HepG2 (cell line): ENCODE measurements at regions not wholly inside any gene's neighbourhood (a gene's known extent, or its start where the extent isn't known, plus 50 kb on each side); places are given as distances from the start of the nearest gene placed in this dataset.
"Not testable (repeated sequence)": the region's sequence is repeated elsewhere in the genome, so short reads cannot be mapped to it uniquely, and the experiment has no call there.

Experiments used
- ELF3 ChIP-seq: IDR thresholded peaks from 2 replicates; pipeline ENCODE4 v1.6.1; 2016; ENCODE audit warnings: missing genetic modification reagents, missing compliant biosample characterization
- ETV5 ChIP-seq: IDR thresholded peaks from 2 replicates; pipeline ENCODE4 v1.6.1; 2018; ENCODE audit warnings: missing biosample characterization, missing genetic modification reagents, inconsistent platforms, borderline replicate concordance
- FOXP1 ChIP-seq, 2 experiments: fragments of 450-650 bp in 1 of 2; IDR thresholded peaks; 2 replicates each; pipeline ENCODE4 v1.6.1; 2017 to 2018; ENCODE audit warnings: antibody characterized with exemption in 1 of 2
- GABPB1 ChIP-seq: IDR thresholded peaks from 2 replicates; pipeline ENCODE4 v1.6.1; 2016; ENCODE audit warnings: mild to moderate bottlenecking, missing genetic modification reagents, moderate library complexity, missing compliant biosample characterization
- IRF2 ChIP-seq: IDR thresholded peaks from 2 replicates; pipeline ENCODE4 v1.6.1; 2018; ENCODE audit warnings: missing genetic modification reagents, missing compliant biosample characterization
- MED1 ChIP-seq: sonication (generic); formaldehyde crosslinking; IDR thresholded peaks from 2 replicates; pipeline ENCODE4 v1.4.0; 2020; ENCODE audit warnings: missing genetic modification reagents
- MIXL1 ChIP-seq: IDR thresholded peaks from 2 replicates; pipeline ENCODE4 v1.6.1; 2016
- MYC ChIP-seq: sonication (generic); formaldehyde crosslinking; IDR thresholded peaks from 2 replicates; pipeline ENCODE4 v1.9.0; 2021; ENCODE audit warnings: missing genetic modification reagents, borderline replicate concordance
- RXRB ChIP-seq: IDR thresholded peaks from 2 replicates; pipeline ENCODE4 v1.6.1; 2016; ENCODE audit warnings: borderline replicate concordance, missing genetic modification reagents, missing compliant biosample characterization
- SAP130 ChIP-seq: IDR thresholded peaks from 2 replicates; pipeline ENCODE4 v1.6.1; 2016; ENCODE audit warnings: low read depth
- SOX5 ChIP-seq: IDR thresholded peaks from 2 replicates; pipeline ENCODE4 v1.6.1; 2016; ENCODE audit warnings: borderline replicate concordance
- SP4 ChIP-seq: sonication (generic); formaldehyde crosslinking; IDR thresholded peaks from 2 replicates; pipeline ENCODE4 v1.8.1; 2023; ENCODE audit warnings: mild to moderate bottlenecking, missing genetic modification reagents
- SP5 ChIP-seq: IDR thresholded peaks from 2 replicates; pipeline ENCODE4 v1.6.1; 2016; ENCODE audit warnings: low read depth, borderline replicate concordance
- ZMYM4 ChIP-seq: sonication (generic); formaldehyde crosslinking; IDR thresholded peaks from 2 replicates; pipeline ENCODE4 v1.8.1; 2023; ENCODE audit warnings: mild to moderate bottlenecking, missing genetic modification reagents
- ZNF143 ChIP-seq: sonication (generic); formaldehyde crosslinking; IDR thresholded peaks from 2 replicates; pipeline ENCODE4 v1.4.0; 2020; ENCODE audit warnings: missing genetic modification reagents
- TF ChIP-seq, protein P1 (sequence below): sonication (generic); formaldehyde crosslinking; conservative IDR thresholded peaks from 2 replicates; pipeline ENCODE4 v1.4.0; 2020; ENCODE audit warnings: mild to moderate bottlenecking, missing genetic modification reagents, moderate library complexity
- TF ChIP-seq, protein P2 (sequence below): sonication (generic); formaldehyde crosslinking; IDR thresholded peaks from 2 replicates; pipeline ENCODE4 v1.4.0; 2020; ENCODE audit warnings: missing genetic modification reagents, borderline replicate concordance
- TF ChIP-seq, protein P3 (sequence below): sonication (generic); formaldehyde crosslinking; IDR thresholded peaks from 2 replicates; pipeline ENCODE4 v1.4.0; 2020; ENCODE audit warnings: missing genetic modification reagents
- TF ChIP-seq, protein P4 (sequence below): IDR thresholded peaks from 2 replicates; pipeline ENCODE4 v1.6.1; 2016; ENCODE audit warnings: mild to moderate bottlenecking

- TF ChIP-seq, protein P1, sequence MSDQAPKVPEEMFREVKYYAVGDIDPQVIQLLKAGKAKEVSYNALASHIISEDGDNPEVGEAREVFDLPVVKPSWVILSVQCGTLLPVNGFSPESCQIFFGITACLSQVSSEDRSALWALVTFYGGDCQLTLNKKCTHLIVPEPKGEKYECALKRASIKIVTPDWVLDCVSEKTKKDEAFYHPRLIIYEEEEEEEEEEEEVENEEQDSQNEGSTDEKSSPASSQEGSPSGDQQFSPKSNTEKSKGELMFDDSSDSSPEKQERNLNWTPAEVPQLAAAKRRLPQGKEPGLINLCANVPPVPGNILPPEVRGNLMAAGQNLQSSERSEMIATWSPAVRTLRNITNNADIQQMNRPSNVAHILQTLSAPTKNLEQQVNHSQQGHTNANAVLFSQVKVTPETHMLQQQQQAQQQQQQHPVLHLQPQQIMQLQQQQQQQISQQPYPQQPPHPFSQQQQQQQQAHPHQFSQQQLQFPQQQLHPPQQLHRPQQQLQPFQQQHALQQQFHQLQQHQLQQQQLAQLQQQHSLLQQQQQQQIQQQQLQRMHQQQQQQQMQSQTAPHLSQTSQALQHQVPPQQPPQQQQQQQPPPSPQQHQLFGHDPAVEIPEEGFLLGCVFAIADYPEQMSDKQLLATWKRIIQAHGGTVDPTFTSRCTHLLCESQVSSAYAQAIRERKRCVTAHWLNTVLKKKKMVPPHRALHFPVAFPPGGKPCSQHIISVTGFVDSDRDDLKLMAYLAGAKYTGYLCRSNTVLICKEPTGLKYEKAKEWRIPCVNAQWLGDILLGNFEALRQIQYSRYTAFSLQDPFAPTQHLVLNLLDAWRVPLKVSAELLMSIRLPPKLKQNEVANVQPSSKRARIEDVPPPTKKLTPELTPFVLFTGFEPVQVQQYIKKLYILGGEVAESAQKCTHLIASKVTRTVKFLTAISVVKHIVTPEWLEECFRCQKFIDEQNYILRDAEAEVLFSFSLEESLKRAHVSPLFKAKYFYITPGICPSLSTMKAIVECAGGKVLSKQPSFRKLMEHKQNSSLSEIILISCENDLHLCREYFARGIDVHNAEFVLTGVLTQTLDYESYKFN (CRISPR knock-in tag) = peak; percentile 75
- TF ChIP-seq MIXL1 (CRISPR knock-in tag) (0 out of 2 replicates have a peak, but pooled peaks have one; percentile 26), MYC (0 out of 2 replicates have a peak, but pooled peaks have one; percentile 40), SOX5 (CRISPR knock-in tag) (peak; percentile 42; the same call in 1 of the 2 replicates), ZNF143 (CRISPR knock-in tag) (peak; percentile 18; the same call in 1 of the 2 replicates), SP4 (CRISPR knock-in tag) (0 out of 2 replicates have a peak, but pooled peaks have one; percentile 33), IRF2 (0 out of 2 replicates have a peak, but pooled peaks have one; percentile 44), RXRB (CRISPR knock-in tag) (0 out of 2 replicates have a peak, but pooled peaks have one; percentile 22), ETV5 (CRISPR knock-in tag) (peak; percentile 26; the same call in 1 of the 2 replicates), GABPB1 (CRISPR knock-in tag) (peak; percentile 43), ZMYM4 (CRISPR knock-in tag) (peak; percentile 72), FOXP1 (CRISPR knock-in tag; IDR thresholded peaks at IDR 0.05) (peak; percentile 47; the same call in 1 of the 2 replicates), MED1 (CRISPR knock-in tag) (peak; percentile 29; the same call in 1 of the 2 replicates), ELF3 (CRISPR knock-in tag) (0 out of 2 replicates have a peak, but pooled peaks have one; percentile 58), SP5 (CRISPR knock-in tag) (peak; percentile 52; the same call in 1 of the 2 replicates), SAP130 (CRISPR knock-in tag) (peak; percentile 9; the same call in 1 of the 2 replicates)
- TF ChIP-seq, protein P2, sequence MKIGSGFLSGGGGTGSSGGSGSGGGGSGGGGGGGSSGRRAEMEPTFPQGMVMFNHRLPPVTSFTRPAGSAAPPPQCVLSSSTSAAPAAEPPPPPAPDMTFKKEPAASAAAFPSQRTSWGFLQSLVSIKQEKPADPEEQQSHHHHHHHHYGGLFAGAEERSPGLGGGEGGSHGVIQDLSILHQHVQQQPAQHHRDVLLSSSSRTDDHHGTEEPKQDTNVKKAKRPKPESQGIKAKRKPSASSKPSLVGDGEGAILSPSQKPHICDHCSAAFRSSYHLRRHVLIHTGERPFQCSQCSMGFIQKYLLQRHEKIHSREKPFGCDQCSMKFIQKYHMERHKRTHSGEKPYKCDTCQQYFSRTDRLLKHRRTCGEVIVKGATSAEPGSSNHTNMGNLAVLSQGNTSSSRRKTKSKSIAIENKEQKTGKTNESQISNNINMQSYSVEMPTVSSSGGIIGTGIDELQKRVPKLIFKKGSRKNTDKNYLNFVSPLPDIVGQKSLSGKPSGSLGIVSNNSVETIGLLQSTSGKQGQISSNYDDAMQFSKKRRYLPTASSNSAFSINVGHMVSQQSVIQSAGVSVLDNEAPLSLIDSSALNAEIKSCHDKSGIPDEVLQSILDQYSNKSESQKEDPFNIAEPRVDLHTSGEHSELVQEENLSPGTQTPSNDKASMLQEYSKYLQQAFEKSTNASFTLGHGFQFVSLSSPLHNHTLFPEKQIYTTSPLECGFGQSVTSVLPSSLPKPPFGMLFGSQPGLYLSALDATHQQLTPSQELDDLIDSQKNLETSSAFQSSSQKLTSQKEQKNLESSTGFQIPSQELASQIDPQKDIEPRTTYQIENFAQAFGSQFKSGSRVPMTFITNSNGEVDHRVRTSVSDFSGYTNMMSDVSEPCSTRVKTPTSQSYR (CRISPR knock-in tag) = peak; percentile 96
- TF ChIP-seq, protein P3, sequence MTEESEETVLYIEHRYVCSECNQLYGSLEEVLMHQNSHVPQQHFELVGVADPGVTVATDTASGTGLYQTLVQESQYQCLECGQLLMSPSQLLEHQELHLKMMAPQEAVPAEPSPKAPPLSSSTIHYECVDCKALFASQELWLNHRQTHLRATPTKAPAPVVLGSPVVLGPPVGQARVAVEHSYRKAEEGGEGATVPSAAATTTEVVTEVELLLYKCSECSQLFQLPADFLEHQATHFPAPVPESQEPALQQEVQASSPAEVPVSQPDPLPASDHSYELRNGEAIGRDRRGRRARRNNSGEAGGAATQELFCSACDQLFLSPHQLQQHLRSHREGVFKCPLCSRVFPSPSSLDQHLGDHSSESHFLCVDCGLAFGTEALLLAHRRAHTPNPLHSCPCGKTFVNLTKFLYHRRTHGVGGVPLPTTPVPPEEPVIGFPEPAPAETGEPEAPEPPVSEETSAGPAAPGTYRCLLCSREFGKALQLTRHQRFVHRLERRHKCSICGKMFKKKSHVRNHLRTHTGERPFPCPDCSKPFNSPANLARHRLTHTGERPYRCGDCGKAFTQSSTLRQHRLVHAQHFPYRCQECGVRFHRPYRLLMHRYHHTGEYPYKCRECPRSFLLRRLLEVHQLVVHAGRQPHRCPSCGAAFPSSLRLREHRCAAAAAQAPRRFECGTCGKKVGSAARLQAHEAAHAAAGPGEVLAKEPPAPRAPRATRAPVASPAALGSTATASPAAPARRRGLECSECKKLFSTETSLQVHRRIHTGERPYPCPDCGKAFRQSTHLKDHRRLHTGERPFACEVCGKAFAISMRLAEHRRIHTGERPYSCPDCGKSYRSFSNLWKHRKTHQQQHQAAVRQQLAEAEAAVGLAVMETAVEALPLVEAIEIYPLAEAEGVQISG = 0 out of 2 replicates have a peak, but pooled peaks have one; percentile 18
- TF ChIP-seq, protein P4, sequence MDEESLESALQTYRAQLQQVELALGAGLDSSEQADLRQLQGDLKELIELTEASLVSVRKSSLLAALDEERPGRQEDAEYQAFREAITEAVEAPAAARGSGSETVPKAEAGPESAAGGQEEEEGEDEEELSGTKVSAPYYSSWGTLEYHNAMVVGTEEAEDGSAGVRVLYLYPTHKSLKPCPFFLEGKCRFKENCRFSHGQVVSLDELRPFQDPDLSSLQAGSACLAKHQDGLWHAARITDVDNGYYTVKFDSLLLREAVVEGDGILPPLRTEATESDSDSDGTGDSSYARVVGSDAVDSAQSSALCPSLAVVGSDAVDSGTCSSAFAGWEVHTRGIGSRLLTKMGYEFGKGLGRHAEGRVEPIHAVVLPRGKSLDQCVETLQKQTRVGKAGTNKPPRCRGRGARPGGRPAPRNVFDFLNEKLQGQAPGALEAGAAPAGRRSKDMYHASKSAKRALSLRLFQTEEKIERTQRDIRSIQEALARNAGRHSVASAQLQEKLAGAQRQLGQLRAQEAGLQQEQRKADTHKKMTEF (CRISPR knock-in tag) = peak; percentile 68; the same call in 1 of the 2 replicates
- not testable (repeated sequence) for TF ChIP-seq FOXP1 (IDR thresholded peaks at IDR 0.05)
- TF ChIP-seq, all 625 proteins: peak for 46; not testable (repeated sequence) for 579
Observed at GRCh38 chr6:67095618-67096226, 1388.7 kb upstream of the EYS start (continued).
